GM10248 (cell line): ENCODE measurements at regions not wholly inside any gene's neighbourhood (a gene's known extent, or its start where the extent isn't known, plus 50 kb on each side); places are given as distances from the start of the nearest gene placed in this dataset.

Experiments used
- CTCF ChIA-PET: fragments of 300-600 bp; sonication (Branson Sonifier 250); formaldehyde crosslinking; extraction: SDS; loops from one replicate; lab custom pipeline; 2021; ENCODE audit warnings: antibody characterized with exemption; lab: Yijun Ruan, JAX
- POLR2A ChIA-PET: fragments of 350-650 bp; sonication (Branson Sonifier 250); formaldehyde crosslinking; extraction: SDS; loops from one replicate; lab custom pipeline; 2020; ENCODE audit warnings: antibody characterized with exemption; lab: Yijun Ruan, JAX
- DNase-seq: peaks from one replicate; pipeline ENCODE4 v3.0.0; 2012; ENCODE audit errors: extremely low spot score
- TF ChIP-seq, protein P1 (sequence below): IDR thresholded peaks from 2 replicates; pipeline ENCODE4 v1.5.1; 2012; ENCODE audit warnings: mild to moderate bottlenecking, low read depth; ENCODE audit errors: extremely low read depth, missing control alignments, control extremely low read depth

GRCh38 chr1:38534473-38534823, 325.1 kb downstream of the RRAGC start:
- TF ChIP-seq, protein P1, sequence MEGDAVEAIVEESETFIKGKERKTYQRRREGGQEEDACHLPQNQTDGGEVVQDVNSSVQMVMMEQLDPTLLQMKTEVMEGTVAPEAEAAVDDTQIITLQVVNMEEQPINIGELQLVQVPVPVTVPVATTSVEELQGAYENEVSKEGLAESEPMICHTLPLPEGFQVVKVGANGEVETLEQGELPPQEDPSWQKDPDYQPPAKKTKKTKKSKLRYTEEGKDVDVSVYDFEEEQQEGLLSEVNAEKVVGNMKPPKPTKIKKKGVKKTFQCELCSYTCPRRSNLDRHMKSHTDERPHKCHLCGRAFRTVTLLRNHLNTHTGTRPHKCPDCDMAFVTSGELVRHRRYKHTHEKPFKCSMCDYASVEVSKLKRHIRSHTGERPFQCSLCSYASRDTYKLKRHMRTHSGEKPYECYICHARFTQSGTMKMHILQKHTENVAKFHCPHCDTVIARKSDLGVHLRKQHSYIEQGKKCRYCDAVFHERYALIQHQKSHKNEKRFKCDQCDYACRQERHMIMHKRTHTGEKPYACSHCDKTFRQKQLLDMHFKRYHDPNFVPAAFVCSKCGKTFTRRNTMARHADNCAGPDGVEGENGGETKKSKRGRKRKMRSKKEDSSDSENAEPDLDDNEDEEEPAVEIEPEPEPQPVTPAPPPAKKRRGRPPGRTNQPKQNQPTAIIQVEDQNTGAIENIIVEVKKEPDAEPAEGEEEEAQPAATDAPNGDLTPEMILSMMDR, result no peak
- DNase-seq, result no peak
- POLR2A ChIA-PET, result interaction anchor here (0.7 kb wide), 1 partner anchor 648 kb away, joined by 3 read pairs; no protein-coding TSS in a partner anchor
- CTCF ChIA-PET, result interaction anchor here (0.7 to 1.4 kb wide), 4 partner anchors 9 to 66 kb away, joined by 3 to 4 read pairs (median 3); no protein-coding TSS in a partner anchor

DNA sequence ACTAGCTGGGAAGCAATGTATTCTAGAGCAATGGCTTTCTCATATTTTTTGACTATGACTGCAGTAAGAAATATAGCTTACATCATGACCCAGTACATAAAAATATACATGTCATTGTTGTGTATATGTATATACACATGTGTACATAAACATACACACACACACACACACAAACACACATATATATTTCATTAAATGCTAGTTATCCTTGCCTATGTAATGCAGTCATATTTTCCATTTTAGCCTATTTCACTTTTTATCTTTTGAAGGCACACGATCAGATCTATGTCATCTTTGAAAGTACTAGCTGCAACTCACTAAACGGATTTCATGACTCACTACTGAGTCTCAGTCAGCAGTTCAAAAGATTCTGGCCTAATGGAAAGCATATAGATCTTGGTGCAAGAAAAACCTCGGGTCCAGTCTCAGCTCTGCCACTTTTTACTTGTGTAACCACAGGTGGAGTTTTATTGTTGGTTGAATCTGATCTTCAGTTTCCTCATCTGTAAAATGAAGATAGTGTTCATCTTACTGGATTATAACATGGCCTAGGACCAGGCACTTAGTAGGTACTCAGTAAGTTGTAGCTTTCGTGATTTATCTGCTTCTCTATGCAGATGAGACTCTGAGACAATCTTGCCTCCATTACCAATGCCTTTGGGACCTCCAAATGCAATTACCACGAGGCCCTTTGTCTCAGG, 325.6 kb downstream of the RRAGC start:
- ChIA-PET CTCF (interaction anchor here (0.7 to 1.6 kb wide), 5 partner anchors 9 to 65 kb away, joined by 3 to 4 read pairs (median 4); no protein-coding TSS in a partner anchor), POLR2A (interaction anchor here (0.7 kb wide), 1 partner anchor 647 kb away, joined by 3 read pairs; no protein-coding TSS in a partner anchor)
- DNase-seq, result peak; percentile 24
- TF ChIP-seq, protein P1, result no peak

GRCh38 chr1:38530957-38531356, 328.6 kb downstream of the RRAGC start:
- TF ChIP-seq, protein P1, result no peak
- POLR2A ChIA-PET, result no interaction called here
- CTCF ChIA-PET, result no interaction called here
- no peak for DNase-seq

DNA sequence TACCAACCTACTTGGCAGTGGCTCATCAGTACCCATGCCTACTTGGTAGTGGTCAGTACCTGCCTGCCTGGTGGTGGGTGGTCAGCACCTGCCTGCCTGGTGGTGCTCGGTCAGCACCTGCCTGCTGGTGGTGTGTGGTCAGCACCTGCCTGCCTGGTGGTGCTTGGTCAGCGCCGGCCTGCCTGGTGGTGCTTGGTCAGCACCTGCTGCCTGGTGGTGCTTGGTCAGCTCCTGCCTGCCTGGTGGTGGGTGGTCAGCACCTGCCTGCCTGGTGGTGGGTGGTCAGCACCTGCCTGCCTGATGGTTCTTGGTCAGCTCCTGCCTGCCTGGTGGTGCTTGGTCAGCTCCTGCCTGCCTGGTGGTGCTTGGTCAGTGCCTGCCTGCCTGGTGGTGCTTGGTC, 329.6 kb downstream of the RRAGC start:
- TF ChIP-seq, protein P1, result no peak
- no peak for DNase-seq
- ChIA-PET CTCF (no interaction called here), POLR2A (no interaction called here)

DNA sequence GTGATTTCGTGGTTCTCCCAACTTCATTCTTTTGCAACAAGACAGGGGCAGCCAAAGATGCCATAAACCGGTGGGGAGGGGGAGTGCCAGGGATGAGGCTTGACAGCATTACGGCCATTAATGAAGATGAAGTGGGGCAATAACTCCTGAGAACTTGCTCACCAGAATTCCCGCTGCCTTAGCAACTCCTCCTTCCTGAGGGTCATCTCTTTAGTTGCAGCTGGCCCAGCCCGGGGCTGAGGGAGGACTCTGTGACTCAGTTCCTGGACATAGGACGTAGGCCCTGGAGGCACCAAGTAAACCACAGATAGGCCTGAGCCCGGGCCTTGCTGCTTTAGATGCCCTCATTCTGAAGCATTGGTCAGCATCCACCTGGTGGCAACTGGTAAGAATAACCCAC, 330.2 kb downstream of the RRAGC start:
- DNase-seq, result no peak
- POLR2A ChIA-PET, result no interaction called here
- TF ChIP-seq, protein P1, result no peak
- CTCF ChIA-PET, result no interaction called here

- CTCF ChIA-PET, result interaction anchor here (0.7 to 1.9 kb wide), 4 partner anchors 12 to 31 kb away, joined by 3 to 6 read pairs (median 4); no protein-coding TSS in a partner anchor
- no peak for DNase-seq
- POLR2A ChIA-PET, result no interaction called here
- TF ChIP-seq, protein P1, result no peak
These were observed 330.9 kb downstream of the RRAGC start for GRCh38 chr1:38528623-38529022.
